ENCODE measurements at regions not wholly inside any gene's neighbourhood (a gene's known extent, or its start where the extent isn't known, plus 50 kb on each side); places are given as distances from the start of the nearest gene placed in this dataset.
"Not testable (repeated sequence)": the region's sequence is repeated elsewhere in the genome, so short reads cannot be mapped to it uniquely, and the experiment has no call there.

- H3K27me3 ChIP-seq (replicated peaks; ENCODE audit: insufficient read depth, low read depth, low read length, poor library complexity): no peaks in the 10 kb centered on the region
- BruUV-seq (replicated peaks): no TSS peak
- ChIA-PET POLR2A (ENCODE audit: low non-redundant PET) (no interaction called here), CTCF (no interaction called here)
- H3K4me1 ChIP-seq (ENCODE audit: insufficient read depth, low read length, poor library complexity, severe bottlenecking): peaks cover 20% of the 10 kb centered on the region
- peak overlapping the region; percentile 20 for H3K27ac ChIP-seq (ENCODE audit: low read depth, low read length, poor library complexity, severe bottlenecking)
- H3K9me3 ChIP-seq (ENCODE audit: low read depth, low read length, poor library complexity, severe bottlenecking): no peaks in the 10 kb centered on the region
- intact Hi-C loops (cut with micrococcal nuclease; ENCODE audit: unreplicated experiment): no loop called here
- DNase-seq (ENCODE audit: low spot score): peak; percentile 69
- no peak for TF ChIP-seq EZH2 (IDR thresholded peaks at IDR 0.05; ENCODE audit: borderline replicate concordance, low read depth, low read length, poor library complexity, severe bottlenecking)
- H3K36me3 ChIP-seq (ENCODE audit: insufficient read depth, low read length, poor library complexity, severe bottlenecking): no peaks in the 10 kb centered on the region
- no peak overlapping the region for H3K4me3 ChIP-seq (ENCODE audit: low read depth, low read length, poor library complexity, severe bottlenecking)
Observed at GRCh38 chr7:20545016-20545415, 70.5 kb upstream of the ABCB5 start.

- BruUV-seq (replicated peaks); H3K4me3 ChIP-seq (ENCODE audit: low read depth, low read length, poor library complexity, severe bottlenecking); H3K27ac ChIP-seq (ENCODE audit: low read depth, low read length, poor library complexity, severe bottlenecking); H3K36me3 ChIP-seq (ENCODE audit: insufficient read depth, low read length, poor library complexity, severe bottlenecking); H3K27me3 ChIP-seq (replicated peaks; ENCODE audit: insufficient read depth, low read depth, low read length, poor library complexity); POLR2A ChIA-PET (ENCODE audit: low non-redundant PET); CTCF ChIA-PET; H3K9me3 ChIP-seq (ENCODE audit: low read depth, low read length, poor library complexity, severe bottlenecking); DNase-seq (ENCODE audit: low spot score); intact Hi-C loops (cut with micrococcal nuclease; ENCODE audit: unreplicated experiment): not testable (repeated sequence)
- peaks cover 20% of the 10 kb centered on the region for H3K4me1 ChIP-seq (ENCODE audit: insufficient read depth, low read length, poor library complexity, severe bottlenecking)
Observed at GRCh38 chr7:20546958-20547357, 68.5 kb upstream of the ABCB5 start.

GRCh38 chr7:20554072-20554471 lies 61.4 kb upstream of the ABCB5 start:
- H3K4me3 ChIP-seq (ENCODE audit: low read depth, low read length, poor library complexity, severe bottlenecking): no peak overlapping the region
- CTCF ChIA-PET: no interaction called here
- no peaks in the 10 kb centered on the region for H3K27me3 ChIP-seq (replicated peaks; ENCODE audit: insufficient read depth, low read depth, low read length, poor library complexity)
- no peaks in the 10 kb centered on the region for H3K36me3 ChIP-seq (ENCODE audit: insufficient read depth, low read length, poor library complexity, severe bottlenecking)
- no peak for TF ChIP-seq EZH2 (IDR thresholded peaks at IDR 0.05; ENCODE audit: borderline replicate concordance, low read depth, low read length, poor library complexity, severe bottlenecking)
- no peak for TF ChIP-seq CTCF (conservative IDR thresholded peaks at IDR 0.05; ENCODE audit: low read depth, low read length)
- no TSS peak for BruUV-seq (replicated peaks)
- H3K27ac ChIP-seq (ENCODE audit: low read depth, low read length, poor library complexity, severe bottlenecking): no peak overlapping the region
- intact Hi-C loops (cut with micrococcal nuclease; ENCODE audit: unreplicated experiment): no loop called here
- H3K9me3 ChIP-seq (ENCODE audit: low read depth, low read length, poor library complexity, severe bottlenecking): no peaks in the 10 kb centered on the region
- POLR2A ChIA-PET (ENCODE audit: low non-redundant PET): no interaction called here
- H3K4me1 ChIP-seq (ENCODE audit: insufficient read depth, low read length, poor library complexity, severe bottlenecking): no peaks in the 10 kb centered on the region
- DNase-seq (ENCODE audit: low spot score): no peak

- peaks cover 2% of the 10 kb centered on the region for H3K4me1 ChIP-seq (ENCODE audit: insufficient read depth, low read length, poor library complexity, severe bottlenecking)
- CTCF ChIA-PET: no interaction called here
- TF ChIP-seq EZH2 (IDR thresholded peaks at IDR 0.05; ENCODE audit: borderline replicate concordance, low read depth, low read length, poor library complexity, severe bottlenecking): no peak
- TF ChIP-seq CTCF (conservative IDR thresholded peaks at IDR 0.05; ENCODE audit: low read depth, low read length): no peak
- no TSS peak for BruUV-seq (replicated peaks)
- no peak overlapping the region for H3K27ac ChIP-seq (ENCODE audit: low read depth, low read length, poor library complexity, severe bottlenecking)
- intact Hi-C loops (cut with micrococcal nuclease; ENCODE audit: unreplicated experiment): no loop called here
- no peaks in the 10 kb centered on the region for H3K9me3 ChIP-seq (ENCODE audit: low read depth, low read length, poor library complexity, severe bottlenecking)
- H3K36me3 ChIP-seq (ENCODE audit: insufficient read depth, low read length, poor library complexity, severe bottlenecking): no peaks in the 10 kb centered on the region
- POLR2A ChIA-PET (ENCODE audit: low non-redundant PET): no interaction called here
- no peak for DNase-seq (ENCODE audit: low spot score)
- no peaks in the 10 kb centered on the region for H3K27me3 ChIP-seq (replicated peaks; ENCODE audit: insufficient read depth, low read depth, low read length, poor library complexity)
- no peak overlapping the region for H3K4me3 ChIP-seq (ENCODE audit: low read depth, low read length, poor library complexity, severe bottlenecking)
Observed at GRCh38 chr7:20556091-20556490, 59.4 kb upstream of the ABCB5 start.
